Prostate gland (tissue), 2 donors: ENCODE measurements at regions not wholly inside any gene's neighbourhood (a gene's known extent, or its start where the extent isn't known, plus 50 kb on each side); places are given as distances from the start of the nearest gene placed in this dataset.

Source experiments
- DNase-seq: peaks from one replicate; pipeline ENCODE4 v3.0.0-alpha.2; 2019; ENCODE audit warnings: low spot score
- H3K27ac ChIP-seq, 2 donors: fragments of 200-600 bp; sonication (generic); 2 replicates each; pipeline ENCODE4 v1.5.1; 2017 to 2019
- H3K27me3 ChIP-seq: fragments of 200-600 bp; sonication (generic); replicated peaks from 2 replicates; pipeline ENCODE4 v1.5.1; 2019; ENCODE audit not compliant: insufficient read depth
- H3K36me3 ChIP-seq, 2 donors: fragments of 200-600 bp; sonication (generic); 1 replicate in 1 of 2; 2 replicates in 1 of 2; pipeline versions ENCODE4 v1.5.1 to v1.8.1; 2017 to 2019
- H3K4me1 ChIP-seq: fragments of 200-600 bp; sonication (generic); replicated peaks from 2 replicates; pipeline ENCODE4 v1.5.1; 2019
- H3K4me3 ChIP-seq, 2 donors: fragments of 200-600 bp; sonication (generic); 2 replicates each; pipeline ENCODE4 v1.5.1; 2017 to 2019
- H3K9me3 ChIP-seq: fragments of 200-600 bp; sonication (generic); 2 replicates; pipeline ENCODE4 v1.5.1; 2017
- POLR2A ChIP-seq: fragments of 450-650 bp; IDR thresholded peaks from one replicate; pipeline ENCODE4 v1.6.1; 2016; ENCODE audit warnings: antibody characterized with exemption, mild to moderate bottlenecking
- POLR2AphosphoS5 ChIP-seq: sonication (generic); formaldehyde crosslinking; IDR thresholded peaks from one replicate; pipeline ENCODE4 v1.6.1; 2017; ENCODE audit warnings: antibody characterized with exemption
- WGBS: methylation state at CpG from one replicate; pipeline ENCODE4 v1.1.5; 2018; 5-methylcytosine and 5-hydroxymethylcytosine counted together
- intact Hi-C: fragments of 100-400 bp; cut with DNase I; formaldehyde crosslinking; loops from one replicate; pipeline ENCODE4 v1.14.2; 2022
- TF ChIP-seq, protein P1 (sequence below), 4 experiments: fragments of 200-600 bp in 2 of 4; fragments of 450-650 bp in 2 of 4; sonication (generic) in 2 of 4; IDR thresholded peaks; 1 replicate in 3 of 4; 2 replicates in 1 of 4; pipeline ENCODE4 v1.5.1; 2016 to 2019; ENCODE audit warnings: antibody characterized with exemption in 4 of 4, mild to moderate bottlenecking in 2 of 4, moderate library complexity in 2 of 4

DNA sequence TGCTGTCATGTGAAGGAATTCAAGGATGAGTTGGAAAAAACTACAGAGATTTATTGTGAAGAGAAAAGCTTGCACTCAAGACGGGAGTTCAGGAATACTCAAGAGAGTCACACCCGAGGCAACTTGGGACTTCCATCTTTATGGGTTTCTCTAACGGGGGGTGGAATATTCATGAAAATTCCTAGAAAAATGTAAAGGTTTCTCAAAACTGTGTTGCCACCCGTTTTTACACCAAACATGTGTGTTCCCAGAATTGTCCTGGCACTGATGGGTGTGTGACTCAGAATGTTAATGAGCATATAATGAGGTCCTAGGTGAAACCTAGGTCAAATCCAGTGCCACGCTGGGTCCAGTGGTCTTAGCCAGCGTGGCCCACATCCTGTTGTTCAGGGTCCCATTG, 381.5 kb downstream of the CDH26 start:
- WGBS, result 87% methylated on average over 6 of the region's 6 CpGs
- H3K4me1 ChIP-seq, result no peaks in the 10 kb centered on the region
- no peak for TF ChIP-seq POLR2AphosphoS5
- TF ChIP-seq POLR2A, result no peak
- TF ChIP-seq, protein P1, sequence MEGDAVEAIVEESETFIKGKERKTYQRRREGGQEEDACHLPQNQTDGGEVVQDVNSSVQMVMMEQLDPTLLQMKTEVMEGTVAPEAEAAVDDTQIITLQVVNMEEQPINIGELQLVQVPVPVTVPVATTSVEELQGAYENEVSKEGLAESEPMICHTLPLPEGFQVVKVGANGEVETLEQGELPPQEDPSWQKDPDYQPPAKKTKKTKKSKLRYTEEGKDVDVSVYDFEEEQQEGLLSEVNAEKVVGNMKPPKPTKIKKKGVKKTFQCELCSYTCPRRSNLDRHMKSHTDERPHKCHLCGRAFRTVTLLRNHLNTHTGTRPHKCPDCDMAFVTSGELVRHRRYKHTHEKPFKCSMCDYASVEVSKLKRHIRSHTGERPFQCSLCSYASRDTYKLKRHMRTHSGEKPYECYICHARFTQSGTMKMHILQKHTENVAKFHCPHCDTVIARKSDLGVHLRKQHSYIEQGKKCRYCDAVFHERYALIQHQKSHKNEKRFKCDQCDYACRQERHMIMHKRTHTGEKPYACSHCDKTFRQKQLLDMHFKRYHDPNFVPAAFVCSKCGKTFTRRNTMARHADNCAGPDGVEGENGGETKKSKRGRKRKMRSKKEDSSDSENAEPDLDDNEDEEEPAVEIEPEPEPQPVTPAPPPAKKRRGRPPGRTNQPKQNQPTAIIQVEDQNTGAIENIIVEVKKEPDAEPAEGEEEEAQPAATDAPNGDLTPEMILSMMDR (IDR thresholded peaks at IDR 0.05), result no peak
- no peak overlapping the region for H3K4me3 ChIP-seq
- H3K27me3 ChIP-seq, result no peaks in the 10 kb centered on the region
- H3K9me3 ChIP-seq, result no peaks in the 10 kb centered on the region
- intact Hi-C loops, result no loop called here
- DNase-seq, result no peak
- no peak overlapping the region for H3K27ac ChIP-seq
- H3K36me3 ChIP-seq, result no peaks in the 10 kb centered on the region

DNA sequence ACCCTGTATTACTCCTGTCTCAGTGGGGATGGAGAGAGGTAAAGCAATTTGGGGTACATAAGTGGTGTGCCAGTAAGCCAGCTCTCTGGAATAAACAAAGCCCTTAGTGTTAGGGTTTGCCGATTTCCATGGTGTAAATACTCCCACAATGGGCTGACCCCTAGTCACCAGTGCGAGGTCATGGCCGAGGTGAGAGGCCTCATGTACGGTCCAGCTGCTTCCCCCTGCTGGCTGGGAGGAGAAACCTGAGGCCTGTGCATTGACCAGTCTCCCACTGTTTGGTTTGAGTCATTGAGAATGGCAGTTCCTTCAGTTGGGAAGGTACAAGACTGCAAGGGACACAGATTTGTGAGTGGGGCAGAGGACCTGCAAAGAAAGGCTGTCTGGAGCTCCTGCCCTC, 382.0 kb downstream of the CDH26 start:
- Histone ChIP-seq H3K4me3 (no peak overlapping the region), H3K27me3 (no peaks in the 10 kb centered on the region), H3K27ac (no peak overlapping the region), H3K4me1 (no peaks in the 10 kb centered on the region), H3K9me3 (no peaks in the 10 kb centered on the region), H3K36me3 (no peaks in the 10 kb centered on the region)
- intact Hi-C loops, result no loop called here
- no peak for TF ChIP-seq POLR2AphosphoS5
- TF ChIP-seq, protein P1 (IDR thresholded peaks at IDR 0.05), result no peak
- TF ChIP-seq POLR2A, result no peak
- no peak for DNase-seq
- 96% methylated on average over 4 of the region's 4 CpGs for WGBS

DNA sequence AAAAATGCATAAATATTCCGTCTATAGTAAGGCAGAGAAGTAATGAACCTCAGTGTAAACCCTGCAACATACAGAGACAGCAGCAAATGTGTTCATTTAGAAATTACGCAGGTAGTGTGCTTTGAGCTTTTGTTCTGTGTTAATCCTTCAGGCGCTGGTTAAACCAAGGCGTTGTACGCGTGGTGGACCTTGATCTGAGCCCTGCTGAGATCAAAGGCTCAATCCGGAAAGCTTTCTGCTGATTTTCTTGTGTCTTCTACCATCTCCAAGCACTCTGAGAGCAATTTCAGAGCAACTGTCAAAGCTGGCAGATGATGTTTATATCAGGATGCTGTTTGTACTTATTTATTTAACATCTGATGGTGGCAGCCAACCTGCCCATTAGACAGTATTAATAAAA, 382.8 kb downstream of the CDH26 start:
- 89% methylated on average over 7 of the region's 7 CpGs for WGBS
- Histone ChIP-seq H3K36me3 (no peaks in the 10 kb centered on the region), H3K27me3 (no peaks in the 10 kb centered on the region), H3K4me3 (no peak overlapping the region), H3K9me3 (no peaks in the 10 kb centered on the region), H3K27ac (no peak overlapping the region), H3K4me1 (no peaks in the 10 kb centered on the region)
- TF ChIP-seq, protein P1 (IDR thresholded peaks at IDR 0.05), result no peak
- TF ChIP-seq POLR2AphosphoS5 (no peak), POLR2A (no peak)
- no peak for DNase-seq
- intact Hi-C loops, result no loop called here

DNA sequence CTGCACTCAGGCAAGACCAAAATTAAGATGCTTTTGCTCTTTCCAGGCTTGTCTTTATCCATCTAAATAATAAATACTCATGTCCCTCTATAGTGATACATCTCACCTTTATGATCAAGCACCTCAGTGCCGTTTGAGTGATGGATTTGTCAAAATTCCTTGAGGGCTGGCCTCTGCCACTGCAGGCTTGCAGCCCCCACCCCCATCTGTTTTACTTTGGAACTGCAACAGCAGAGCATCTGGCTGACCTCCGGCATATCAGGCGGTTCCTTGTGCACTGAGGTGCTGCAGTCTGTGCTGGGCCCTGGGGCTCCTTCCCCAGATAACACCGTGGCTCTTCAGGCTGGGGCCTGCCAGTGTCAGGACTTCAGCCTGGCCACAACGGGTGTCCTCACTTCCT, 386.9 kb downstream of the CDH26 start:
- H3K27ac ChIP-seq, result no peak overlapping the region
- no peaks in the 10 kb centered on the region for H3K27me3 ChIP-seq
- no peaks in the 10 kb centered on the region for H3K36me3 ChIP-seq
- H3K4me3 ChIP-seq, result no peak overlapping the region
- TF ChIP-seq POLR2AphosphoS5, result no peak
- no peak for TF ChIP-seq POLR2A
- TF ChIP-seq, protein P1 (IDR thresholded peaks at IDR 0.05), result no peak
- H3K4me1 ChIP-seq, result no peaks in the 10 kb centered on the region
- H3K9me3 ChIP-seq, result no peaks in the 10 kb centered on the region
- WGBS, result 75% methylated on average over 5 of the region's 5 CpGs
- intact Hi-C loops, result no loop called here
- DNase-seq, result no peak

DNA sequence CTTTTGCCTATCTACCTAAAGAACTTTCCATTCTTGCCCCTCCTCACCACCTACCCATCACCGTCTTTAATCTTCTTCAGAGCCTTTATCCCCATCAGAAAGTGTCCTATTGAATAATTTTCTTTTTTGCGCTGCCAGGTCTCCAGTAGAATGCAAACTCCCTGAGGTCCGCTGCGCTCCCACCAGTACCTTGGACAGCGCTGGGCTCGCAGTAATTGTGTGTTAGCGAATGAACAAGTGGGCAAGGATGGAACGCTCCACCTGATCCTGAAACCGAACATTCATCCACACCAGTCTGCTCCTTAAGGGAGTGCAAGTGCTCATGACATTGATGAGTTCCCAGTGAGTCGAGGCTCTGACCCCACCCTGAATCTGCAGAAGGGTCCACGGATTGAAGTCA, 391.2 kb downstream of the CDH26 start:
- no peaks in the 10 kb centered on the region for H3K36me3 ChIP-seq
- TF ChIP-seq POLR2A (no peak), POLR2AphosphoS5 (no peak)
- TF ChIP-seq, protein P1 (IDR thresholded peaks at IDR 0.05), result no peak
- no peak overlapping the region for H3K4me3 ChIP-seq
- H3K27ac ChIP-seq, result no peak overlapping the region
- no peaks in the 10 kb centered on the region for H3K4me1 ChIP-seq
- WGBS, result 88% methylated on average over 11 of the region's 11 CpGs
- intact Hi-C loops, result no loop called here
- no peaks in the 10 kb centered on the region for H3K27me3 ChIP-seq
- H3K9me3 ChIP-seq, result no peaks in the 10 kb centered on the region
- DNase-seq, result no peak
